Panc1 (cell line): ENCODE measurements at regions not wholly inside any gene's neighbourhood (a gene's known extent, or its start where the extent isn't known, plus 50 kb on each side); places are given as distances from the start of the nearest gene placed in this dataset.

Source experiments
- ATAC-seq: fragments of 200-7000 bp; cut with Tn5 transposase; 2 replicates; pipeline ENCODE4 v1.9.1; 2020; ENCODE audit warnings: mild to moderate bottlenecking, moderate library complexity
- BruUV-seq: library from RNA; stranded (reverse); fragments of 400-500 nt; replicated peaks from 2 replicates; lab custom pipeline; 2021; lab: Mats Ljungman, UMichigan
- CTCF ChIA-PET: fragments of 300-600 bp; sonication (Branson Sonifier 250); formaldehyde crosslinking; loops from one replicate; lab custom pipeline; 2022; ENCODE audit warnings: antibody characterized with exemption; lab: Charles Lee
- POLR2A ChIA-PET: fragments of 300-600 bp; sonication (Branson Sonifier 250); formaldehyde crosslinking; loops from one replicate; lab custom pipeline; 2022; ENCODE audit warnings: antibody characterized with exemption; lab: Charles Lee
- DNase-seq: peaks from one replicate; pipeline ENCODE4 v3.0.0-alpha.2; 2010; ENCODE audit warnings: low read depth, low spot score
- H3K27ac ChIP-seq: 2 replicates; pipeline ENCODE4 v1.5.1; 2011; ENCODE audit warnings: mild to moderate bottlenecking, low read length, inconsistent platforms
- H3K27me3 ChIP-seq: fragments of 200-500 bp; sonication (Bioruptor generic); 2 replicates; pipeline ENCODE4 v1.6.0; 2014; ENCODE audit warnings: low read length, inconsistent platforms; ENCODE audit not compliant: control insufficient read depth, insufficient read depth
- H3K36me3 ChIP-seq: fragments of 200-500 bp; sonication (Bioruptor generic); 2 replicates; pipeline ENCODE4 v1.5.1; 2014; ENCODE audit warnings: inconsistent platforms, mild to moderate bottlenecking, low read length, moderate library complexity; ENCODE audit not compliant: control insufficient read depth, insufficient read depth
- H3K4me1 ChIP-seq: 2 replicates; pipeline ENCODE4 v1.5.1; 2011; ENCODE audit warnings: inconsistent platforms, mild to moderate bottlenecking, low read length, moderate library complexity; ENCODE audit not compliant: control insufficient read depth, insufficient read depth
- H3K4me3 ChIP-seq, 2 experiments: 2 replicates each; pipeline ENCODE4 v1.5.1; 2011 to 2012; ENCODE audit warnings: low read depth in 2 of 2, low read length in 2 of 2, mild to moderate bottlenecking in 2 of 2, inconsistent platforms in 1 of 2, moderate library complexity in 1 of 2
- H3K9me3 ChIP-seq: fragments of 200-500 bp; sonication (Bioruptor generic); 2 replicates; pipeline ENCODE4 v1.5.1; 2014; ENCODE audit warnings: low read depth, mild to moderate bottlenecking, inconsistent platforms, low read length, moderate library complexity; ENCODE audit not compliant: control insufficient read depth, insufficient read depth
- CTCF ChIP-seq: fragments of 450-650 bp; IDR thresholded peaks from 2 replicates; pipeline ENCODE4 v1.5.1; 2017; ENCODE audit warnings: mild to moderate bottlenecking
- POLR2AphosphoS5 ChIP-seq: IDR thresholded peaks from 2 replicates; pipeline ENCODE4 v1.6.1; 2012; ENCODE audit warnings: mild to moderate bottlenecking, low read depth, low read length, moderate library complexity
- REST ChIP-seq, 2 experiments: IDR thresholded peaks; 2 replicates each; pipeline ENCODE4 v1.6.1; 2011 to 2012; ENCODE audit warnings: low read depth in 2 of 2, control low read depth in 1 of 2, low read length in 1 of 2, mild to moderate bottlenecking in 1 of 2, moderate library complexity in 1 of 2; ENCODE audit not compliant: insufficient read depth in 1 of 2
- SIN3A ChIP-seq: IDR thresholded peaks from 2 replicates; pipeline ENCODE4 v1.6.1; 2012; ENCODE audit warnings: low read depth, mild to moderate bottlenecking, low read length, moderate library complexity, borderline replicate concordance; ENCODE audit not compliant: insufficient read depth
- TCF7L2 ChIP-seq: IDR thresholded peaks from 2 replicates; pipeline ENCODE4 v1.6.1; 2011; ENCODE audit warnings: mild to moderate bottlenecking, low read depth, low read length, inconsistent platforms
- in situ Hi-C: cut with HindIII; loops from 2 replicates; pipeline ENCODE4 v1.10.0; 2016; ENCODE audit warnings: low sequenced_read_pairs, low pct_unique_long_range_greater_than_20kb
- intact Hi-C: fragments of 100-400 bp; cut with micrococcal nuclease; formaldehyde crosslinking; loops from one replicate; pipeline ENCODE4 v1.10.0; 2022; ENCODE audit not compliant: unreplicated experiment

- intact Hi-C loops, result no loop called here
- H3K4me1 ChIP-seq, result no peaks in the 10 kb centered on the region; the same call in 1 of the 2 replicates
- H3K27me3 ChIP-seq, result no peaks in the 10 kb centered on the region
- H3K27ac ChIP-seq, result no peak overlapping the region
- H3K9me3 ChIP-seq, result no peaks in the 10 kb centered on the region
- ChIA-PET CTCF (interaction anchor here (0.8 kb wide), 1 partner anchor 170 kb away, joined by 3 read pairs; no protein-coding TSS in a partner anchor), POLR2A (interaction anchor here (0.6 kb wide), 2 partner anchors 22 to 23 kb away, joined by 3 to 4 read pairs; no protein-coding TSS in a partner anchor)
- BruUV-seq, result no TSS peak
- no peaks in the 10 kb centered on the region for H3K36me3 ChIP-seq
- no peak overlapping the region for H3K4me3 ChIP-seq
- ATAC-seq, result no peak
- in situ Hi-C loops, result no loop called here
- no peak for DNase-seq
- TF ChIP-seq CTCF, result no peak
- TF ChIP-seq SIN3A, result no peak
- TF ChIP-seq POLR2AphosphoS5, result no peak
- TF ChIP-seq REST (IDR thresholded peaks at IDR 0.05; ENCODE audit: insufficient read depth in 1 of 2, low read depth in 2 of 2, low read length in 1 of 2), result no peak
- no peak for TF ChIP-seq TCF7L2
Observed at GRCh38 chr1:56324504-56324903, 254.9 kb downstream of the PLPP3 start.

GRCh38 chr1:56322211-56322610 lies 257.2 kb downstream of the PLPP3 start:
- Histone ChIP-seq H3K27ac (no peak overlapping the region), H3K4me3 (no peak overlapping the region), H3K27me3 (no peaks in the 10 kb centered on the region), H3K9me3 (no peaks in the 10 kb centered on the region), H3K36me3 (no peaks in the 10 kb centered on the region), H3K4me1 (no peaks in the 10 kb centered on the region; the same call in 1 of the 2 replicates)
- intact Hi-C loops (no loop called here), in situ Hi-C loops (no loop called here)
- DNase-seq (no peak), ATAC-seq (no peak)
- ChIA-PET CTCF (no interaction called here), POLR2A (no interaction called here)
- no peak for TF ChIP-seq SIN3A
- TF ChIP-seq CTCF, result no peak
- no peak for TF ChIP-seq TCF7L2
- no peak for TF ChIP-seq REST (IDR thresholded peaks at IDR 0.05; ENCODE audit: insufficient read depth in 1 of 2, low read depth in 2 of 2, low read length in 1 of 2)
- no peak for TF ChIP-seq POLR2AphosphoS5
- no TSS peak for BruUV-seq
